Osteocyte (in vitro differentiated cells): ENCODE measurements at regions not wholly inside any gene's neighbourhood (a gene's known extent, or its start where the extent isn't known, plus 50 kb on each side); places are given as distances from the start of the nearest gene placed in this dataset.

Experiments used
- DNase-seq: peaks from one replicate; pipeline ENCODE4 v3.0.0; 2021; ENCODE audit warnings: mixed read lengths; ENCODE audit not compliant: unreplicated experiment; ENCODE audit errors: extremely low spot score
- H3K27ac Mint-ChIP-seq: one replicate; pipeline ENCODE4 v1.8.0; 2021; ENCODE audit warnings: mild to moderate bottlenecking, mixed read lengths; ENCODE audit not compliant: unreplicated experiment
- H3K27me3 Mint-ChIP-seq: one replicate; pipeline ENCODE4 v1.8.0; 2021; ENCODE audit warnings: mixed read lengths; ENCODE audit not compliant: unreplicated experiment
- H3K36me3 Mint-ChIP-seq: one replicate; pipeline ENCODE4 v1.8.0; 2021; ENCODE audit warnings: mixed read lengths; ENCODE audit not compliant: unreplicated experiment
- H3K4me1 Mint-ChIP-seq: one replicate; pipeline ENCODE4 v1.8.0; 2021; ENCODE audit warnings: mixed read lengths; ENCODE audit not compliant: unreplicated experiment
- H3K4me3 Mint-ChIP-seq: one replicate; pipeline ENCODE4 v1.8.0; 2021; ENCODE audit warnings: mild to moderate bottlenecking, moderate library complexity, mixed read lengths; ENCODE audit not compliant: unreplicated experiment
- H3K9me3 Mint-ChIP-seq: one replicate; pipeline ENCODE4 v1.8.0; 2021; ENCODE audit warnings: mixed read lengths; ENCODE audit not compliant: unreplicated experiment
- CTCF ChIP-seq: fragments of 200-600 bp; sonication (generic); IDR thresholded peaks from 2 replicates; pipeline ENCODE4 v1.5.0; 2021; ENCODE audit warnings: antibody characterized with exemption, mild to moderate bottlenecking, moderate library complexity

DNA sequence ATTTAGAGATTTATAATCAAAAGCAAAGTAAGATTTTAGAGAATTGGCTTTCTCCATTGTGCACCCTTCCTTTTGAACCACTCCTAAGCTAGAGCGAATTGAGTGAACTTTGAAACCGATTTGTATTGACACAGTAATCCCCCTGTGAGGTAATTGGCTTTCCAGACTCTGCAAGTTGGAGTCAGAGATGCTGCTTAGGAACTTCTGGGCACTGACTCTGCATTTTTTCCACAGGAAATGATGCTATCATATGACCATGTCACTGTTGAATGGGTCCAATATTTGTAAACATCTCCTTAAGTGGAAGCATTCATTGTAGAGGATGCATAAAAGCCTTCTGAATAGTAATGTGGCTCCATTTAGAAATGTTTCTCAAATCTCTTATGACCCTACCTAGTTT is 394.4 kb upstream of the ZNF608 start:
- no peak for DNase-seq

GRCh38 chr5:125142458-125142857 is 396.0 kb upstream of the ZNF608 start:
- Mint-ChIP-seq H3K27me3 (no peaks in the 10 kb centered on the region), H3K4me3 (no peak overlapping the region), H3K9me3 (peaks cover 6% of the 10 kb centered on the region), H3K4me1 (peaks cover 19% of the 10 kb centered on the region), H3K36me3 (peaks cover 2% of the 10 kb centered on the region), H3K27ac (no peak overlapping the region)
- no peak for TF ChIP-seq CTCF
- no peak for DNase-seq

More for the DNA sequence above, 394.4 kb upstream of the ZNF608 start:
- TF ChIP-seq CTCF, result no peak
- no peak overlapping the region for H3K4me3 Mint-ChIP-seq
- peaks cover 7% of the 10 kb centered on the region for H3K9me3 Mint-ChIP-seq
- peaks cover 2% of the 10 kb centered on the region for H3K36me3 Mint-ChIP-seq
- peaks cover 20% of the 10 kb centered on the region for H3K4me1 Mint-ChIP-seq
- no peaks in the 10 kb centered on the region for H3K27me3 Mint-ChIP-seq
- no peak overlapping the region for H3K27ac Mint-ChIP-seq

- Mint-ChIP-seq H3K4me1 (peaks cover 19% of the 10 kb centered on the region), H3K36me3 (no peaks in the 10 kb centered on the region), H3K9me3 (peaks cover under 1% of the 10 kb centered on the region), H3K4me3 (no peak overlapping the region), H3K27ac (no peak overlapping the region), H3K27me3 (no peaks in the 10 kb centered on the region)
- DNase-seq, result no peak
- TF ChIP-seq CTCF, result no peak
Measured at GRCh38 chr5:125143011-125143410, 396.6 kb upstream of the ZNF608 start.

- H3K4me3 Mint-ChIP-seq, result no peak overlapping the region
- no peak for TF ChIP-seq CTCF
- peaks cover 17% of the 10 kb centered on the region for H3K4me1 Mint-ChIP-seq
- no peaks in the 10 kb centered on the region for H3K36me3 Mint-ChIP-seq
- DNase-seq, result no peak
- H3K27me3 Mint-ChIP-seq, result no peaks in the 10 kb centered on the region
- no peaks in the 10 kb centered on the region for H3K9me3 Mint-ChIP-seq
- H3K27ac Mint-ChIP-seq, result no peak overlapping the region
Measured at GRCh38 chr5:125148076-125148475, 401.6 kb upstream of the ZNF608 start.

DNA sequence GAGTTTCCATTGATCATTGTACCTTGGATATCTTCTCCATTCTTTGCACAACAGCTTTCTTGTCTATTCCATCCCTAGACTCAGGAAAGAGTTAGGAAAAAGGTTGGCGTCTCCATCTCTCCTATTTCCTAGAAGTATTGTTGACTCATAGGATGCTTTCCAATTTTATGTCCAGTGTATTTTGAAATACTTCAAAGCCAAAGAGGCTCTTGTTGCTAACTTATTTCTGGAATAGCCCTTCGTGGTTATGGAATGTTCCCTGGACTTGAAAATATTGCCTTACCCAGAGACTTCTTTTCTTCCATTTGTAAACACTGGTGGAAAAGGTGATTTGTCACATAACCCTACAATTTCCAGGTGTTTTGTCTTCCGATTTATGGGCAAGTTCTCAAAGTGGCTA is 402.3 kb upstream of the ZNF608 start:
- Mint-ChIP-seq H3K4me3 (no peak overlapping the region), H3K36me3 (no peaks in the 10 kb centered on the region), H3K4me1 (peaks cover 23% of the 10 kb centered on the region), H3K27me3 (no peaks in the 10 kb centered on the region), H3K27ac (no peak overlapping the region), H3K9me3 (no peaks in the 10 kb centered on the region)
- DNase-seq, result no peak
- no peak for TF ChIP-seq CTCF
